Dermis microvascular lymphatic vessel endothelial cell (primary cell): ENCODE measurements at regions not wholly inside any gene's neighbourhood (a gene's known extent, or its start where the extent isn't known, plus 50 kb on each side); places are given as distances from the start of the nearest gene placed in this dataset.

Experiments
- DNase-seq, 2 donors: peaks; one replicate each; pipeline versions ENCODE4 v3.0.0 to v3.0.0-alpha.2; 2010; ENCODE audit warnings: low read depth in 2 of 2

DNA sequence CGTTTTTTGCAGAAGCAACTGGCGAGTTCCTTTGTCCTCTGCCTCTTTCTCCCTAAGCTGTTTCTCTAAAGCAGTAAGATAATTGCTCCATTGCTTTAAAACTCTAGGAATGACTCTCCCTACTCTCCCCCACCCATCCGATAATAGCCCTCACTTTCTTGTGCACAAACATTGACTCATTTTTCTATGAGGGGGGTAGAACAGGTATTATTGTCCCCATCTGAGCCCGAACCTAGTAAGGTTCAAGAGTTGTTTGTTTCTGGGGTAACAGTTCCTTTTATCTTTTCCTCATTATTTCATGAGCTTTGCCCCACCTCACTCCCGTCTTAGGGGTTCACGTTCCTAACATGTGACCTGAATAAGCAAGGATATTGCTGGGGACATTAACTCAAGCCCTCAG is 190.6 kb downstream of the EMP1 start:
- DNase-seq, result no peak

DNA sequence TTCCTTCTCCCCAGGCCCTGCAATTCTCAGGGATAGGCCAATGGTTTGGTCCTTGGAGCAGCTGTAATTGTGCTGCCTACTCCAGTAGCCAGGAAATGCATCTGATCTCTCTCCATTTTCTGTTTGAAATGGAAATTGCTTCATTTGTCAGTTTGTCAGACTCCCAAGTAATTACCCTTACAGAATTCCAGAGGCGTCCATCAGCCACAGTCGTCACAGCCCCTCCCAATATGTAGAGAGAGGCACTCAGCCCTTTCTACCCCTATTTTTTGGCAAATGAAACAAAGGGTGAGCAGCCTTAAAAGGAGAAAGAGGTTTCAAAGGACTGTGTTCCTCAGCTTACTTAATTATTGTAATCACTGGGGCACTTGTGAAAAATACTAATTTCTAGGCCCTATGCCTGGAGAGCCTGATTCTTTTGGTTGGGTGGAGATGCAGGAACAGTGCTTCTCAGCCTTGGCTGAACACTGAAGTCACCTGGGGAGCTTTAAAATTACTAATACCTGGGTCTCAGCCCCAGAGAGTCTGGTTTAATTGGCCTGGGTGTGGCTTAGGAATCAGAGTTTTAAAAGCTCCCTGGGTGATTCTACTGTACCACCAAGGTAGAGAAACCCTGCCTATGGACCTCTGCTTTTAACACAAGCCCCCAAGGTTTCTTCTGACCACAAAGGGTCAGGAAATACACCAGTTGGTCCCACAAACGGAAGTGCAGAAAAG is 190.0 kb downstream of the EMP1 start:
- no peak for DNase-seq

DNA sequence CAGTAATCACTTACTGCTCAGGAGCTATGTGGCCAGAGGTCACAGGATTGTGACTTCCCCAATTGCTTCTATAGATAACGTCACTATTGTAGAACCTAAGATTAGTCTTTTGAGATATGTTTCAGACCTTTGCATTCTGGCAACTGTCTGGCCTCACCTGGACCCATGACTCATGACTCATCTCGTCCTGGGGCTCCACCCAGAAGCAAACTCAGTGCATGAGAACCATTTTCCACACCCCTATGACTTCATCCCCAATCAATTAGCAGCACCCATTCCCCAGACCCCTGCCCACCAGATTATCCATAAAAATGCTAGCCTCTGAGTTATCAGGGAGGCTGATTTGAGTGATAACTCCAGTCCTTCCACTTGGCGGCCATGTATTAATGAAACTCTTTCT is 186.9 kb downstream of the EMP1 start:
- DNase-seq, result no peak

DNA sequence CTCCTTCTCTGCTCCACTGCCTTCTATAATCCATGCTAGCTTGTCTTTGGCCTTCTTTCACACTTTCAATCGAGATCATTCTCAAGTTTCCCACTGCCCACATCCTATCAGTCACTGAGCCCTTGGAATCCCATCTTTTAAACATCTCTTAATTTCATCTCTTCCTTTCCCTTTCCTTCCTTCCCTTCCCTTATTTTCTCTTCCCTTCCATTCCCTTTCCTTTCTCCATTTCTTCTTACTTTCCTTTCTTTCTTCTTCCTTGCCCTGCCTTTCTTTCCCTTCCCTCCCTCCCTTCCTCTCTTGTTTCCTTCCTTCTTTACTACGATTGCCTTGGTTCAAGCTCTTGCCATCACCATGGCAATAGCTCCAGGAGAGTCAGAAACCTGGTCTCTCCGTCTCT is 183.8 kb downstream of the EMP1 start:
- no peak for DNase-seq

- DNase-seq, result no peak
These were observed 183.1 kb downstream of the EMP1 start for GRCh38 chr12:13379531-13380188.

- no peak for DNase-seq
These were observed 181.2 kb downstream of the EMP1 start for GRCh38 chr12:13377698-13378097.

DNA sequence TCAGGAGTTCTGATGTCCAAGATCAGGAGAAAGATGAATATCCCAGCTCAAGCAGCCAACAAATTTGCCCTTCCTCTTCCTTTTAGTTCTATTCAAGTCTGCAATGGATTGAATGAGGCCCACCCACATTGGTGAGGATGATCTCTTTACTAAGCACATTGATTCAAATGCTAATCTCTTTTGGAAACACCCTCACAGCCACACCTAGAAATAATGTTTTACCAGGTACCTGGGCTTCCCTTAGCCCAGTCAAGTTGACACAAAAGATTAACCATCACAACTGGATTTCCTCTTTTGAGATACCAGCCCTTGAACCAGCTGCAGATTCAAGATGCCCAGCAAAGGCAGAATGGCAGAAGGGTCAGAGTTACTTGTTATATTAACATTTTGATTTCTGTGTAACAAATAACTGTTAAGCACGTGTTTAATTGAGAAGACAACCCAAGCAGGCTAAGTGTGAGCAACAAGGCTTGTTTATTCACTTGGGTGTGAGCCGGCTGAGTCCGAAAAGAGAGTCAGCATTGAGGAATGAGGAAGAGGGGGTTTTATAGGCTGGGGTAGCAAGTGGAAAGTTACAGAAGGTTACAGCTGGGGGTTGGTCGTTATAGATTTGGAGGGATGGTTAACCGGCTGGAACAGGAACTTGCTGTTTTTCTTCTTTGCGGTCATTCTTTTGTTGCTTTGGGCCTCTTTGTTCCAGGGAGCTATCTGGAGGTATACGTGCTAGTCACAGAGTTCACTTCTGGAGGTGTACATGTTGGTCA is 180.3 kb downstream of the EMP1 start:
- DNase-seq, result no peak

DNA sequence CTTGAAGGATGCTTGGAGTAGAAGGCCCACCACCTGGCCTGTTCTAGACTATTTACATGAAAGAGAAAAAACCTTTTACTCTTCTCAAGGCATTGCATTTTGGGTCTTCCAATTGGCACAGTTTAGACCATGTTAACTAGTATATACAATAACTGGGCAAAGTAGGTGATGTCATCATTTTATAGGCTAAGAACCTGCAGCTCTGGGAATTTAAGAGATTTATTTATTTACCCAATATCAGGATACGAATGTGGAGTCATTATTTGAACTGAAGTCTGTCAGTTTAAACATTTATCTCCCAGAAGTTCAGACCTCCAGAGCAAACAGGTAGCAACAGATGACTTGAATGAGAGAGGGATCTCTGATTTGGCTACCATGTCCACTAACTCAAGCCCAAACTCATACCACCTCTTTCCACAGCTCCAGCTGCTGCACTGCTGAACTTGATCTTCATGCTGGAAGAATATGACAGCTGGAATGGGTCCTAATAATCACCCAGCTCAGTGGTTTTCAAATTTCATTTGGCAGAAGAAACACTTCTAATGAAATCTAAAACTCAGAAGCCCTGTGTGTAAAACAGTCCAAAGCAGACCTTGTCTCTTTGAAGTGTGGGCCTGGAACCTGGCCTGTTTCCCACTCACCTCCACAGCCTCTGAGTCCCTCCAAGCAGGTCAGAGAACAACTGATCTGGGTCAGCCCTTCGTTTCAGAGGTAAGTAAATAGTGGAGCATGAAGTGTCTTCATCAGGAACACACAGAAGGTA is 179.2 kb downstream of the EMP1 start:
- DNase-seq, result no peak

DNA sequence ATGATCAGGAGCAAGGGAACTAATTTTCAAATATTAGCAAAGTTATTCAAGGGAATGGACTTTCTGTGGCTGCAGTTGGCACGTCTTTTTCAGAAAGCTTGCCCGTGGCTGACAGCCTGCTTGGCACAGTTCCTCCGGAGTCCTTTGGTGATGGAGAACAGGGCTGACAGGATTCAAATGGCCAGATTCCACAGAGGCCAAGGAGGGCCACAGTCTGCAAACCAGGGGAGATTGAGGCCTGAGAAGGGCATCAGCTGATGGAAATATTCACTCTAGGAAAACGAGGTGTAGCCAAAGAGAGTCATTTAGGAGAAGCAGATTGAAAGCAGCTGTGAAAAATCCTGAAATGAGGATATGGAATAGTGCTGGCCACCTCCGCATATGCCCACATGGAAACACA is 178.3 kb downstream of the EMP1 start:
- no peak for DNase-seq

GRCh38 chr12:13373803-13374202 is 177.3 kb downstream of the EMP1 start:
- DNase-seq, result no peak

GRCh38 chr12:13373131-13373530 is 176.6 kb downstream of the EMP1 start:
- DNase-seq, result no peak

- no peak for DNase-seq
These were observed 175.9 kb downstream of the EMP1 start for GRCh38 chr12:13372386-13372785.

GRCh38 chr12:13371797-13372196 is 175.3 kb downstream of the EMP1 start:
- no peak for DNase-seq

DNA sequence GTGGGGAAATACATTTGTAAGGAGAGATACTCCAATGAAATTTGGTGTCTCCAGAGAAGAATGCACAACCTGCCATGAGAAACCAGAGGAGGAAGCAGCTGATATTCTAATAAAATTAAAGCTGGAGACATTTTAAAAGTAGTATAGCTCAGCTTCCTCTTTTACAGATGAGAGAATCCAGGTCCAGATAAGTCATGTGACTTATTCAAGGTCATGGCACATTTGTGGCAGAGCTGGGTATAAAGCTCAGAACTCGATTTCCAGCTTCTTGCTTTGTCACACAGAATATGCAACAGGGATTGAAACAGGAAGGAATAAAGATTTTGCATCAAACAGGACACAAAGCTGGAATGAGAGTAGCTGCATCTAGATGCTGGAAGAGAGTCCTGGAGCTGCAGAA is 174.8 kb downstream of the EMP1 start:
- DNase-seq, result no peak

DNA sequence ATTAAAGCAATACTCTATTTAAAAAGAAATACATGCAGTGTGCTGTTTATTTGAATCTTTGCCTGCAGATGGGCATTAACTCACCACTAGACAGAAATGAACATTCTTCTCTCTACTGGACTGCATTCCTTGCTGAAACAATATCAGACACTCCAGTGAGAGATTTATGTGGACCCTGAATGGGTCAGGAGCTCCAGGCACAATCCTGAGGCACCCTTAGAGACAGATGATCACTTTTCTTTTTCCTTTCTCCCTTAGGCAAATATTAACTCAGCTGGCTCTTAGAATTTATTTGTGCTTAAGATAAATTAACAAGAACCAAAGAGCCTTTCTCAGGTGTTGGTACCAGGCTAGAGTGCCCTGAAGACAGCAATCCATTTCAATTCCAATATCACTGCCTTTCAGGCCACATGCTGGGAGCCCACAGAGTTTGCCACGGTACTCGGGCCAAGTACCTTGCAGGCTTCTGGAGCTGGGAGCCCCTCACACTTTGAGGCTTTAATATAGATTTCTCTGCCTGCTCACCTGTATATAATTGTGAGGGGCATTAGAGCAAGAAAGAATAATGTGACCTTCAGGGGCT is 173.0 kb downstream of the EMP1 start:
- no peak for DNase-seq

DNA sequence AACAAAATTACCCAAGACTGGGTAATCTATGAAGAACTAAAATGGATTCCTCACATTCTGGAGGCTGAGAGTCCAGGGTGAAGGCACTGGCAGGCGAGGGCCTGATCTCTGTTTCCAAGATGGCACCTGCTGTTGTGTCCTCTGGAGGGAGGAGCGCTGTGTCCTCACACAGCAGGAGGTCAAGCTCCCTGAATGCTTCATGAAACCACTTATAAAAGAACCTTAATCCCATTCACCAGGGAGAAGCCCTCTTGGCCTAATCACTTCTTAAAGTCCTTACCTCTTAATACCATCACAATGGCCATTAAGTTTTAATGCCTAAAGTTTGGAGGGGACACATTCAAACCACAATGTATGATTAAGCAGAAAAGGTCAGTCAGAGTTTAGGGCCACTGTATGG is 172.4 kb downstream of the EMP1 start:
- DNase-seq, result no peak

GRCh38 chr12:13368431-13368830 is 171.9 kb downstream of the EMP1 start:
- no peak for DNase-seq

GRCh38 chr12:13367973-13368372 is 171.4 kb downstream of the EMP1 start:
- DNase-seq, result no peak

DNA sequence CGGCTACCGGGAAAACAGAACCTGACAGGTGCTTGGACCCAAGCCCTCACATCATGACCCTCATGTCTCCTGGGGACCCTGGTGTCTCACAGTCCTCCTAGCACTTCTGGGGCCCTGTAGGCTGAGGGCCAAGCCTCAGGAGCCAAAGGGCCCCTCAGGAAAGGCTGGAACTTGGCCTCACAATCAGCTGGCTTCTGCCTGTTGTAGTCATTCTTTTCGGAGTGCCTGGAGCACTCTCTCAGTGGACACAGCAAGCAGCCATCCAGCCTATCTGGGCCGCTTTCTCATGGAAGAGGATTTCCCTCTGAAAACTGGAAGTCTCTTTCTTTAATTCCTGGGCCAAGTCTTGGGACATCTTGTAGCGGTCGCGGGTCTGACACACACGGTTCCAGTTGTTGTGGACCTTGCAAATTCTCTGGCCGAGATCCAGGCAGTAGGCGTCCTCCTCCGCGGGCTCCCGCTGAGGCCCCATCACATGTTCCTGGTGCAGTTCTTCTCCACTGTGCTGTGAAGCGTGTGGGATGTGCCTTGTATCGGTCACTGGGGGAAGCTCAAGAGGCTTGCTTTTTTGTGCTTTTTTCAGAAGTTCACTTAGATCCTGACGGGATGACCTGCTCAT is 169.3 kb downstream of the EMP1 start:
- no peak for DNase-seq

- peak; percentile 29 to 58 for DNase-seq
These were observed 165.8 kb downstream of the EMP1 start for GRCh38 chr12:13362260-13362841.

- DNase-seq, result no peak
These were observed 163.1 kb downstream of the EMP1 start for GRCh38 chr12:13359636-13360035.
